ENCODE measurements at regions not wholly inside any gene's neighbourhood (a gene's known extent, or its start where the extent isn't known, plus 50 kb on each side); places are given as distances from the start of the nearest gene placed in this dataset.
"Not testable (repeated sequence)": the region's sequence is repeated elsewhere in the genome, so short reads cannot be mapped to it uniquely, and the experiment has no call there.

- TF ChIP-seq CTCF (IDR thresholded peaks at IDR 0.05 in 4 of 5, conservative IDR thresholded peaks at IDR 0.05 in 1 of 5) (no peak), POLR2A (IDR thresholded peaks at IDR 0.05) (no peak)
- DNase-seq (no peak), ATAC-seq (no peak)
- in situ Hi-C loops (cut with MboI; ENCODE audit: low sequenced_read_pairs in 4 of 4) = no loop called here
- H3K27ac ChIP-seq = no peak overlapping the region
- no peak overlapping the region for H3K4me3 ChIP-seq
- no peaks in the 10 kb centered on the region for H3K9me3 ChIP-seq
- H3K27me3 ChIP-seq = no peaks in the 10 kb centered on the region
- intact Hi-C loops (cut with DNase I; ENCODE audit: low total_unique reads) = no loop called here
- no peaks in the 10 kb centered on the region for H3K4me1 ChIP-seq
- H3K36me3 ChIP-seq = no peaks in the 10 kb centered on the region
These were observed 375.6 kb downstream of the TUSC1 start for GRCh38 chr9:25302601-25303000.

DNA sequence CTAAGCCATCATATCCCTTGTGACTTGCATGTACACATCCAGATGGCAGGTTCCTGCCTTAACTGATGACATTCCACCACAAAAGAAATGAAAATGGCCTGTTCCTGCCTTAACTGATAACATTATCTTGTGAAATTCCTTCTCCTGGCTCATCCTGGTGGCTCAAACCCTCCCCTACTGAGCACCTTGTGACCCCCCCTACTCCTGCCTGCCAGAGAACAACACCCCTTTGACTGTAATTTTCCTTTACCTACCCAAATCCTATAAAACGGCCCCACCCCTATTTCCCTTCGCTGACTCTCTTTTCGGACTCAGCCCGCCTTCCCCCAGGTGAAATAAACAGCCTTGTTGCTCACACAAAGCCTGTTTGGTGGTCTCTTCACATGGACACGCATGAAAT is 390.0 kb downstream of the TUSC1 start:
- H3K27ac ChIP-seq; intact Hi-C loops (cut with DNase I; ENCODE audit: low total_unique reads); H3K4me1 ChIP-seq; H3K4me3 ChIP-seq; ATAC-seq; H3K9me3 ChIP-seq; DNase-seq; H3K36me3 ChIP-seq; H3K27me3 ChIP-seq; in situ Hi-C loops (cut with MboI; ENCODE audit: low sequenced_read_pairs in 4 of 4): not testable (repeated sequence)

DNA sequence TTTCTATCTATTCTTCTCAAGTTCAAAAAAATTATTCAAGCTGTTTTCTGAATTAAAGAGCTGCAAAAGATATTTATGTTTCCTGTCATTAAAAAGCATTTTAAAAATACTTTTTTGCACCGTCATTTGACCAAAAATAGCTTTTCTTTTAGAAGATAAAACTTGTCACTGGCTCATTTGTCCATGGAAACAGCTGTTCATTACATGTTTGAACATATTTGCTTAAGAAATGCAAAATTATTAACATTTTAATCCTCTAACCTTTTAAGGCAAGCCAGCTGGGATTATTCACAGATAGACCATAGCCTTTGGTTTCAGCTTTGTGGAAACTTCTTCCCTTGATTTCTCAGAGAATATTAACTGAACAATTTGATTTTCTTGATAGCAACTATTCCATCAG is 393.9 kb downstream of the TUSC1 start:
- intact Hi-C loops (cut with DNase I; ENCODE audit: low total_unique reads) (no loop called here), in situ Hi-C loops (cut with MboI; ENCODE audit: low sequenced_read_pairs in 4 of 4) (no loop called here)
- H3K9me3 ChIP-seq = no peaks in the 10 kb centered on the region
- no peak for TF ChIP-seq CTCF (IDR thresholded peaks at IDR 0.05 in 4 of 5, conservative IDR thresholded peaks at IDR 0.05 in 1 of 5)
- no peaks in the 10 kb centered on the region for H3K27me3 ChIP-seq
- H3K36me3 ChIP-seq = no peaks in the 10 kb centered on the region
- ATAC-seq = no peak
- no peak for DNase-seq
- H3K4me3 ChIP-seq = no peak overlapping the region
- H3K4me1 ChIP-seq = no peaks in the 10 kb centered on the region
- H3K27ac ChIP-seq = no peak overlapping the region

DNA sequence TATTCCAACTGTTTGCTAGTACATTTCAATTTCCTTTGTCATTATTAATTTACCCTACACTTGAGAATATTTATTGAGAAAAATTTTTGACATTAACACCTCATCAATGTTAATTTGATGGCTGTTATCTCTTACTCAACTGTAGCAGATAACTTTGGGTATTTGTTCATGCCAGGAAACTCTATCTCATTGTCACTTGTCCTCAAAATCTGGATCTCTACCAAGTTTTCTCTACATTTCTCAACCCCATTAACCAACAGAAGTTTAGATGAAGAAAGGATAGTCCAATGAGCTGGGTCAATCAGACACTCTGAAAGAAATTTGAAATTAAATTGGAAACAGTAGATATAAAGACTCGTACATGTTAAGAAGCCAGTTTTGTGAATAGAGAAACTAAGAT is 395.3 kb downstream of the TUSC1 start:
- no peak for ATAC-seq
- Histone ChIP-seq H3K27me3 (no peaks in the 10 kb centered on the region), H3K9me3 (no peaks in the 10 kb centered on the region), H3K4me3 (no peak overlapping the region), H3K4me1 (no peaks in the 10 kb centered on the region), H3K36me3 (no peaks in the 10 kb centered on the region), H3K27ac (no peak overlapping the region)
- no peak for TF ChIP-seq POLR2A (IDR thresholded peaks at IDR 0.05)
- no peak for DNase-seq
- intact Hi-C loops (cut with DNase I; ENCODE audit: low total_unique reads) = no loop called here
- in situ Hi-C loops (cut with MboI; ENCODE audit: low sequenced_read_pairs in 4 of 4) = no loop called here

- intact Hi-C loops (cut with DNase I; ENCODE audit: low total_unique reads) = no loop called here
- TF ChIP-seq POLR2A (IDR thresholded peaks at IDR 0.05) = no peak
- no peak for TF ChIP-seq CTCF (IDR thresholded peaks at IDR 0.05 in 4 of 5, conservative IDR thresholded peaks at IDR 0.05 in 1 of 5)
- ATAC-seq = no peak
These were observed 416.8 kb downstream of the TUSC1 start for GRCh38 chr9:25261445-25261844.

DNA sequence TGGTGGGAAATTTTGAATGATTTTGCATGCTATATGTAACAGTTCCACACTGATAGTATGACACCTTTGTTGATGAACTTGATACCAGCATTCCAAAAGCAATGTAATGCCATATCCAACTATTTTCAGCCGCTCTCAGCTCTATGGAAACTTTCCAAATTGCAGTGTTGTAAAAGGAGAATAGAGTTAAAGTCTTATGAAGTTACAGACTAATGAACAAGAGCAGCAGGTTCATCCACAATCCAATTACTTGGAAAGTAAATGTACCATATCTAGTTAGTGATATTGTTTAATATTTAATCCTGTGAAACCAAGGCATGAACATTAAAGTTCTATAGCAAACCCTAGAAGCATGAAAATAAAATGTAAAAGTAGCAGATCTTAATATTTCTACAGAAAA is 418.2 kb downstream of the TUSC1 start:
- H3K36me3 ChIP-seq = no peaks in the 10 kb centered on the region
- intact Hi-C loops (cut with DNase I; ENCODE audit: low total_unique reads) = no loop called here

More at GRCh38 chr9:25261445-25261844, 416.8 kb downstream of the TUSC1 start:
- no peaks in the 10 kb centered on the region for H3K4me1 ChIP-seq
- H3K36me3 ChIP-seq = no peaks in the 10 kb centered on the region
- in situ Hi-C loops (cut with MboI; ENCODE audit: low sequenced_read_pairs in 4 of 4) = no loop called here
- no peaks in the 10 kb centered on the region for H3K9me3 ChIP-seq
- no peak overlapping the region for H3K27ac ChIP-seq
- no peak overlapping the region for H3K4me3 ChIP-seq
- no peaks in the 10 kb centered on the region for H3K27me3 ChIP-seq
- no peak for DNase-seq

More for the DNA sequence above, 418.2 kb downstream of the TUSC1 start:
- Histone ChIP-seq H3K4me1 (no peaks in the 10 kb centered on the region), H3K4me3 (no peak overlapping the region), H3K27ac (no peak overlapping the region), H3K9me3 (no peaks in the 10 kb centered on the region), H3K27me3 (no peaks in the 10 kb centered on the region)
- no peak for DNase-seq
- TF ChIP-seq CTCF (IDR thresholded peaks at IDR 0.05 in 4 of 5, conservative IDR thresholded peaks at IDR 0.05 in 1 of 5) (no peak), POLR2A (IDR thresholded peaks at IDR 0.05) (no peak)
- in situ Hi-C loops (cut with MboI; ENCODE audit: low sequenced_read_pairs in 4 of 4) = no loop called here
- no peak for ATAC-seq

Measured in gastrocnemius medialis (tissue), 4 donors.